Esophagus squamous epithelium (tissue), 4 donors: ENCODE measurements at regions not wholly inside any gene's neighbourhood (a gene's known extent, or its start where the extent isn't known, plus 50 kb on each side); places are given as distances from the start of the nearest gene placed in this dataset.

Source experiments
- CTCF ChIP-seq, 6 experiments: fragments of 450-650 bp in 4 of 6; fragments of 200-600 bp in 2 of 6; sonication (generic) in 2 of 6; IDR thresholded peaks; one replicate each; pipeline ENCODE4 v1.5.1; 2016 to 2019; ENCODE audit warnings: antibody characterized with exemption in 6 of 6, mild to moderate bottlenecking in 4 of 6, moderate library complexity in 4 of 6
- POLR2A ChIP-seq, 4 donors: fragments of 450-650 bp; IDR thresholded peaks; one replicate each; pipeline ENCODE4 v1.6.1; 2017; ENCODE audit warnings: antibody characterized with exemption in 4 of 4, mild to moderate bottlenecking in 4 of 4, moderate library complexity in 3 of 4

GRCh38 chr2:76413436-76413835, 702.7 kb upstream of the GCFC2 start:
- no peak for TF ChIP-seq CTCF (IDR thresholded peaks at IDR 0.05)
- no peak for TF ChIP-seq POLR2A (IDR thresholded peaks at IDR 0.05)
